Sigmoid colon (tissue), 4 donors: ENCODE measurements at regions not wholly inside any gene's neighbourhood (a gene's known extent, or its start where the extent isn't known, plus 50 kb on each side); places are given as distances from the start of the nearest gene placed in this dataset.

Source experiments
- POLR2A ChIP-seq, 2 donors: fragments of 450-650 bp; IDR thresholded peaks; one replicate each; pipeline ENCODE4 v1.6.1; 2016; ENCODE audit warnings: antibody characterized with exemption in 2 of 2, mild to moderate bottlenecking in 2 of 2, moderate library complexity in 2 of 2
- POLR2AphosphoS5 ChIP-seq, 4 donors: sonication (generic); formaldehyde crosslinking; IDR thresholded peaks; one replicate each; pipeline ENCODE4 v1.6.1; 2017; ENCODE audit warnings: antibody characterized with exemption in 4 of 4

DNA sequence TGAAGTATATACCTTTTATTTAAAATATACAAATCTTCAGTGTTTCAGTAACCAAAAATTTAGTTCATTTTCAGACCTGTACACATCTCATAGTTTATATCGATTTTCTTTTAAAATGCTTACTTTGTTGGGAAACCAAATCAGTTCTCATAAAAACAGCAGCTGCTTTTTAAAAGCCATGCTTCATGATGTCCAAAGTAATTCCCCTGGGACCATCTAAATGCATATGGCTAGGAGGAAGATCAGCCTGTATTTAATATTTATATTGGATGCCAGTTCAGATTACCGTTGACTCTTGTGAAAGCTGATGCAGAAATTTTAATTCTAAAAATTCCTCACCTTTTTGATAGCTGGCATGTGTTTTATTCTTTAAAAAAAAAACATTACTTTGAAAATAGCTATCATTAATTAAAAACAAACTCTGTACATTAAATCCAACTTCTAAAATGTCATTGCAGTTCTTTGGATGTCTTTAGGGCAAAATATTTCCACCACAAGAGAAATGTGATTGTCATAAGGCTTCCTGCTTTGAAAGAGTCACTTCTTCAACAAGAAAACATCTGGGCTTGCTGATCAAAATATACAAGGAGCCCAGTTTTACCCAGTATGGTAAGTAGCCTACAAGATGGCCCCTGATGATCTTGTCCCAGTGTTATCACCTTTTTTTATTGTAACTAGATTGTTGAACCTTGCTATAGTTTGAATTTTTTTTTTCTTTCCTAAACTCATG, 1242.9 kb upstream of the CDH6 start:
- no peak for TF ChIP-seq POLR2AphosphoS5 (IDR thresholded peaks at IDR 0.05)
- no peak for TF ChIP-seq POLR2A (IDR thresholded peaks at IDR 0.05)
